NT2/D1 (cell line): ENCODE measurements at regions not wholly inside any gene's neighbourhood (a gene's known extent, or its start where the extent isn't known, plus 50 kb on each side); places are given as distances from the start of the nearest gene placed in this dataset.

Source experiments
- YY1 ChIP-seq: IDR thresholded peaks from 2 replicates; pipeline ENCODE4 v1.6.1; 2011; ENCODE audit not compliant: insufficient read length, insufficient read depth
- ZNF274 ChIP-seq: IDR thresholded peaks from 2 replicates; pipeline ENCODE4 v1.6.1; 2011; ENCODE audit warnings: mild to moderate bottlenecking, low read depth, low read length

- TF ChIP-seq ZNF274, result no peak
- TF ChIP-seq YY1, result no peak
Observed at GRCh38 chr12:18887368-18887767, 149.4 kb downstream of the CAPZA3 start.
